T-helper 17 cell (primary cell): ENCODE measurements at regions not wholly inside any gene's neighbourhood (a gene's known extent, or its start where the extent isn't known, plus 50 kb on each side); places are given as distances from the start of the nearest gene placed in this dataset.

Experiments used
- ATAC-seq: fragments of 150-1000 bp; cut with Tn5 transposase; 2 replicates; pipeline ENCODE4 v1.10.0; 2021; ENCODE audit warnings: mild to moderate bottlenecking, moderate library complexity
- DNase-seq, 3 donors: peaks; one replicate each; pipeline versions ENCODE4 v3.0.0 to v3.0.0-alpha.2; 2020 to 2021
- H3K9me3 ChIP-seq: one replicate; pipeline ENCODE4 v1.7.0; 2013; ENCODE audit warnings: low read length, mild to moderate bottlenecking; ENCODE audit not compliant: control insufficient read depth, poor library complexity, severe bottlenecking
- H3K27ac Mint-ChIP-seq: one replicate; pipeline ENCODE4 v1.8.0; 2022; ENCODE audit warnings: mild to moderate bottlenecking, moderate library complexity, mixed read lengths
- H3K27me3 Mint-ChIP-seq: one replicate; pipeline ENCODE4 v1.8.0; 2022; ENCODE audit warnings: mixed read lengths
- H3K36me3 Mint-ChIP-seq: one replicate; pipeline ENCODE4 v1.8.0; 2022; ENCODE audit warnings: low read depth, mixed read lengths
- H3K4me1 Mint-ChIP-seq: one replicate; pipeline ENCODE4 v1.8.0; 2022; ENCODE audit warnings: mild to moderate bottlenecking, mixed read lengths
- H3K4me3 Mint-ChIP-seq: one replicate; pipeline ENCODE4 v1.8.0; 2022; ENCODE audit warnings: mild to moderate bottlenecking, moderate library complexity, mixed read lengths

GRCh38 chr9:105154723-105155191 is 89.7 kb upstream of the SLC44A1 start:
- peaks cover 27% of the 10 kb centered on the region for H3K4me1 Mint-ChIP-seq
- H3K4me3 Mint-ChIP-seq: peak overlapping the region; percentile 57
- no peak for ATAC-seq
- H3K9me3 ChIP-seq: no peaks in the 10 kb centered on the region
- H3K27ac Mint-ChIP-seq: no peak overlapping the region
- DNase-seq: no peak
- no peaks in the 10 kb centered on the region for H3K27me3 Mint-ChIP-seq
- no peaks in the 10 kb centered on the region for H3K36me3 Mint-ChIP-seq

- Mint-ChIP-seq H3K27me3 (no peaks in the 10 kb centered on the region), H3K36me3 (no peaks in the 10 kb centered on the region), H3K27ac (no peak overlapping the region), H3K4me1 (peaks cover 18% of the 10 kb centered on the region), H3K4me3 (no peak overlapping the region)
- ATAC-seq (peak; percentile 86), DNase-seq (peak in 1 of 3 donors; percentile 6)
- H3K9me3 ChIP-seq: no peaks in the 10 kb centered on the region
These were observed 87.3 kb upstream of the SLC44A1 start for GRCh38 chr9:105157171-105157583.

- H3K4me3 Mint-ChIP-seq: peak overlapping the region; percentile 51
- ATAC-seq: no peak
- H3K36me3 Mint-ChIP-seq: no peaks in the 10 kb centered on the region
- H3K27me3 Mint-ChIP-seq: no peaks in the 10 kb centered on the region
- no peak overlapping the region for H3K27ac Mint-ChIP-seq
- peaks cover 14% of the 10 kb centered on the region for H3K4me1 Mint-ChIP-seq
- H3K9me3 ChIP-seq: no peaks in the 10 kb centered on the region
- no peak for DNase-seq
These were observed 86.4 kb upstream of the SLC44A1 start for GRCh38 chr9:105158020-105158419.

- DNase-seq (no peak), ATAC-seq (no peak)
- H3K27ac Mint-ChIP-seq: no peak overlapping the region
- peaks cover 13% of the 10 kb centered on the region for H3K4me1 Mint-ChIP-seq
- no peaks in the 10 kb centered on the region for H3K27me3 Mint-ChIP-seq
- no peaks in the 10 kb centered on the region for H3K9me3 ChIP-seq
- H3K36me3 Mint-ChIP-seq: no peaks in the 10 kb centered on the region
- no peak overlapping the region for H3K4me3 Mint-ChIP-seq
These were observed 85.6 kb upstream of the SLC44A1 start for GRCh38 chr9:105158898-105159297.

GRCh38 chr9:105168870-105169319 is 75.6 kb upstream of the SLC44A1 start:
- H3K9me3 ChIP-seq: no peaks in the 10 kb centered on the region
- peaks cover 3% of the 10 kb centered on the region for H3K4me1 Mint-ChIP-seq
- H3K27me3 Mint-ChIP-seq: peaks cover 10% of the 10 kb centered on the region
- ATAC-seq (no peak), DNase-seq (no peak)
- no peak overlapping the region for H3K27ac Mint-ChIP-seq
- H3K36me3 Mint-ChIP-seq: no peaks in the 10 kb centered on the region
- H3K4me3 Mint-ChIP-seq: no peak overlapping the region

- H3K9me3 ChIP-seq: no peaks in the 10 kb centered on the region
- Mint-ChIP-seq H3K36me3 (no peaks in the 10 kb centered on the region), H3K27me3 (peaks cover 8% of the 10 kb centered on the region), H3K4me3 (no peak overlapping the region), H3K27ac (no peak overlapping the region), H3K4me1 (peaks cover 5% of the 10 kb centered on the region)
- DNase-seq (no peak), ATAC-seq (no peak)
These were observed 73.4 kb upstream of the SLC44A1 start for GRCh38 chr9:105171076-105171475.

GRCh38 chr9:105171589-105171988 is 72.9 kb upstream of the SLC44A1 start:
- ATAC-seq (no peak), DNase-seq (no peak)
- Mint-ChIP-seq H3K4me1 (peaks cover 5% of the 10 kb centered on the region), H3K27me3 (peaks cover 2% of the 10 kb centered on the region), H3K27ac (no peak overlapping the region), H3K36me3 (no peaks in the 10 kb centered on the region), H3K4me3 (no peak overlapping the region)
- H3K9me3 ChIP-seq: no peaks in the 10 kb centered on the region

GRCh38 chr9:105172436-105172835 is 72.0 kb upstream of the SLC44A1 start:
- Mint-ChIP-seq H3K4me3 (no peak overlapping the region), H3K27ac (no peak overlapping the region), H3K27me3 (no peaks in the 10 kb centered on the region), H3K4me1 (peaks cover 5% of the 10 kb centered on the region), H3K36me3 (no peaks in the 10 kb centered on the region)
- no peaks in the 10 kb centered on the region for H3K9me3 ChIP-seq
- ATAC-seq (no peak), DNase-seq (no peak)

GRCh38 chr9:105173306-105173705 is 71.1 kb upstream of the SLC44A1 start:
- H3K4me3 Mint-ChIP-seq: no peak overlapping the region
- H3K27me3 Mint-ChIP-seq: no peaks in the 10 kb centered on the region
- no peak for ATAC-seq
- peaks cover 5% of the 10 kb centered on the region for H3K4me1 Mint-ChIP-seq
- DNase-seq: no peak
- no peak overlapping the region for H3K27ac Mint-ChIP-seq
- H3K9me3 ChIP-seq: no peaks in the 10 kb centered on the region
- no peaks in the 10 kb centered on the region for H3K36me3 Mint-ChIP-seq

GRCh38 chr9:105173826-105174225 is 70.6 kb upstream of the SLC44A1 start:
- Mint-ChIP-seq H3K4me3 (no peak overlapping the region), H3K27ac (no peak overlapping the region), H3K36me3 (no peaks in the 10 kb centered on the region), H3K27me3 (no peaks in the 10 kb centered on the region), H3K4me1 (peaks cover 5% of the 10 kb centered on the region)
- ATAC-seq (no peak), DNase-seq (no peak)
- no peaks in the 10 kb centered on the region for H3K9me3 ChIP-seq

- H3K4me1 Mint-ChIP-seq: peaks cover 5% of the 10 kb centered on the region
- H3K4me3 Mint-ChIP-seq: no peak overlapping the region
- H3K36me3 Mint-ChIP-seq: no peaks in the 10 kb centered on the region
- no peaks in the 10 kb centered on the region for H3K27me3 Mint-ChIP-seq
- no peak for DNase-seq
- no peak overlapping the region for H3K27ac Mint-ChIP-seq
- H3K9me3 ChIP-seq: no peaks in the 10 kb centered on the region
- no peak for ATAC-seq
These were observed 68.3 kb upstream of the SLC44A1 start for GRCh38 chr9:105176194-105176593.

GRCh38 chr9:105178076-105178475 is 66.4 kb upstream of the SLC44A1 start:
- no peak for ATAC-seq
- Mint-ChIP-seq H3K36me3 (no peaks in the 10 kb centered on the region), H3K4me3 (no peak overlapping the region), H3K27ac (no peak overlapping the region), H3K4me1 (peaks cover 2% of the 10 kb centered on the region), H3K27me3 (no peaks in the 10 kb centered on the region)
- no peaks in the 10 kb centered on the region for H3K9me3 ChIP-seq
- no peak for DNase-seq

GRCh38 chr9:105187781-105188180 is 56.7 kb upstream of the SLC44A1 start:
- H3K9me3 ChIP-seq: no peaks in the 10 kb centered on the region
- H3K36me3 Mint-ChIP-seq: peaks cover 2% of the 10 kb centered on the region
- DNase-seq (no peak), ATAC-seq (no peak)
- no peak overlapping the region for H3K27ac Mint-ChIP-seq
- peaks cover 2% of the 10 kb centered on the region for H3K4me1 Mint-ChIP-seq
- H3K27me3 Mint-ChIP-seq: peaks cover 21% of the 10 kb centered on the region
- H3K4me3 Mint-ChIP-seq: no peak overlapping the region

- Mint-ChIP-seq H3K27ac (no peak overlapping the region), H3K27me3 (peaks cover 26% of the 10 kb centered on the region), H3K36me3 (peaks cover 2% of the 10 kb centered on the region), H3K4me1 (peaks cover 2% of the 10 kb centered on the region), H3K4me3 (no peak overlapping the region)
- DNase-seq (no peak), ATAC-seq (no peak)
- no peaks in the 10 kb centered on the region for H3K9me3 ChIP-seq
These were observed 55.7 kb upstream of the SLC44A1 start for GRCh38 chr9:105188746-105189145.
